ENCODE measurements at regions not wholly inside any gene's neighbourhood (a gene's known extent, or its start where the extent isn't known, plus 50 kb on each side); places are given as distances from the start of the nearest gene placed in this dataset.
"Not testable (repeated sequence)": the region's sequence is repeated elsewhere in the genome, so short reads cannot be mapped to it uniquely, and the experiment has no call there.

DNA sequence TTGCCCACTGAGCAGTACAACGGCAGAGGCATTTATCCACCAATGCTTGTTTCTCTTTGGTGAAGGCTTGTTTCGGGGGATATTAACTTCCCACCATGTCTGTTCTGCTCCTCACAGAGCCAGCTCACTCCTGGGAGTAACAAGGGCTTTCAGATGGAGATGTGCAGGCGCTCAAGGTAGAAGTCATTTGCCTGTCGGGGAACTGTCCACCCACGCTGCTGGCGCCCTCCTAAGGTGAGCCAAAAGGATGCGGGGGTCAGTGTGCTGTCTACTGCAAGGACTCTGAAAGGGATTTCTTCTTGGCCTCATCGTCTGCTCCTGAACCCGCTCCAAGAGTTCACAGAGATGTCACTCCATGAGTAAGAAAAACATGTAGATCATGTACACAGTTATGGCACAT, 57.0 kb upstream of the CYRIA start:
- DNase-seq (ENCODE audit: low spot score): no peak

DNA sequence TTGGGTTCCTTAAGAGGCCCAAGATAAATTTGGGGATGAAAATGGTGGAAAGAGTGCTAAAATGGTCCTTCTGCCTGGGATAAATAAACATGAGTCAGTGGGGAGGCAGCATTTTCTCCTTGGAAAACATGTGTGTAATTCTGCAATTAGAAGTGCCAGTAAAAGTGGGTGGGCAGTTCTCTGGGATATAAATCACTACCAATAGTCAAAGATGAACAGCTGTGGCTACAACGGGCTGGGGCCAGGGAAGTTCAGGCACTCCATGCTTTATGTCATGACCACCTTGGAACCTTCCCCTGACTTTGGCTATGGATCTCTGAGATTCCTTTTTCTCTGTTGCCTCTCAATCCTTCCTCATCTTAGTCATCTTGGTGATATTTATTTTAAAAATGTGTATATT, 56.5 kb upstream of the CYRIA start:
- DNase-seq (ENCODE audit: low spot score): no peak

GRCh38 chr2:16721529-16721928, 55.9 kb upstream of the CYRIA start:
- not testable (repeated sequence) for DNase-seq (ENCODE audit: low spot score)

- not testable (repeated sequence) for DNase-seq (ENCODE audit: low spot score)
Observed at GRCh38 chr2:16720737-16721136, 55.1 kb upstream of the CYRIA start.

DNA sequence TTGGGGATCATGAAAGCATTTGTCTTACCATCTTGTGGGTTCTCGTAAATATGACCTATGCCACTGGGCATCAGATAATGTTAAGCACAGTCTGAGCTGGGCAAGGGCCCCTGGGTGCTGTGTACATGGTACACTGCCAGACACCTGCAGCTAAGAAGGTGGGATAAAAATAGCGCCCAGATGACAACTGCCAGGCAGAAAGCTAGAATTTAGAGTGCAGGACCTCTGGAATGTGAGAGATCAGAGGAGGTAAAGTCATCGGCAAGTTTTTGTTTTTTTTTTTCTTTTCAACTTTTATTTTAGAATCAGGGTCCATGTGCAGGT, 53.8 kb upstream of the CYRIA start:
- DNase-seq (ENCODE audit: low spot score): no peak

- no peak for DNase-seq (ENCODE audit: low spot score)
Observed at GRCh38 chr2:16718576-16719484, 53.2 kb upstream of the CYRIA start.

- no peak for DNase-seq (ENCODE audit: low spot score)
Observed at GRCh38 chr2:16717477-16717876, 51.8 kb upstream of the CYRIA start.

DNA sequence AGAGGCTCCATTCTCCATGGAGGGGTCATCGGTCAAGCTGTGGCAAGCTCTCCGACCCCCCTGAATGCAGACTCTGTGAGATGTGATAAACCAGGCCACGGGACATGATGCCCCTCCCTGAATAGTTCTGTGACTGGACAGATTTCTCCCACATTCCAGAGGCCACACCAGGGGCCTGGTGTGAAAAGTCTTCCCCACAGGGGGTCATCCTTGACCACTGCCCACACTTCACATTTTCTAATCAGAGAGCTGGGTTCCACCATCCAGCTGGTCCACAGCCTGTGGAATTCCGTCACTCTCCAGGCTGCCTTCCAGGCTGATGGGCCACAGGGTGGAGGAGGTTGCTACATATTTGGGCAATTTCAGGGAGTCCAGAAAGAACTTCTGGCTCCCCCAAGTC, 51.3 kb upstream of the CYRIA start:
- DNase-seq (ENCODE audit: low spot score): no peak

- no peak for DNase-seq (ENCODE audit: low spot score)
Observed at GRCh38 chr2:16716024-16716423, 50.4 kb upstream of the CYRIA start.
